ENCODE measurements at regions not wholly inside any gene's neighbourhood (a gene's known extent, or its start where the extent isn't known, plus 50 kb on each side); places are given as distances from the start of the nearest gene placed in this dataset.

GRCh38 chr4:155434904-155435303 is 58.1 kb upstream of the MAP9 start:
- H3K36me3 ChIP-seq: no peaks in the 10 kb centered on the region
- no peaks in the 10 kb centered on the region for H3K27me3 ChIP-seq
- no peaks in the 10 kb centered on the region for H3K4me1 ChIP-seq
- no peak overlapping the region for H3K27ac ChIP-seq
- H3K9me3 ChIP-seq: no peaks in the 10 kb centered on the region
- no peak overlapping the region for H3K4me3 ChIP-seq
- no peak overlapping the region for H3K9ac ChIP-seq
- no peak for TF ChIP-seq Cebpa-rat (IDR thresholded peaks at IDR 0.05)
- no peaks in the 10 kb centered on the region for H4K20me1 ChIP-seq
- H3K4me2 ChIP-seq: no peak overlapping the region

- H3K9me3 ChIP-seq: no peaks in the 10 kb centered on the region
- H3K27me3 ChIP-seq: no peaks in the 10 kb centered on the region
- no peaks in the 10 kb centered on the region for H3K4me1 ChIP-seq
- H3K9ac ChIP-seq: no peak overlapping the region
- no peak overlapping the region for H3K4me3 ChIP-seq
- H3K4me2 ChIP-seq: no peak overlapping the region
- no peak overlapping the region for H3K27ac ChIP-seq
- no peak for TF ChIP-seq Cebpa-rat (IDR thresholded peaks at IDR 0.05)
- no peaks in the 10 kb centered on the region for H4K20me1 ChIP-seq
- no peaks in the 10 kb centered on the region for H3K36me3 ChIP-seq
These were observed 57.6 kb upstream of the MAP9 start for GRCh38 chr4:155434366-155434765.

- Histone ChIP-seq H4K20me1 (no peaks in the 10 kb centered on the region), H3K9ac (no peak overlapping the region), H3K4me1 (no peaks in the 10 kb centered on the region), H3K4me3 (no peak overlapping the region), H3K9me3 (no peaks in the 10 kb centered on the region), H3K4me2 (no peak overlapping the region), H3K36me3 (no peaks in the 10 kb centered on the region), H3K27ac (no peak overlapping the region), H3K27me3 (no peaks in the 10 kb centered on the region)
- TF ChIP-seq Cebpa-rat (IDR thresholded peaks at IDR 0.05): no peak
These were observed 57.0 kb upstream of the MAP9 start for GRCh38 chr4:155433636-155434360.

GRCh38 chr4:155430895-155431795 is 54.4 kb upstream of the MAP9 start:
- Histone ChIP-seq H3K4me2 (no peak overlapping the region), H3K27me3 (no peaks in the 10 kb centered on the region), H3K36me3 (peaks cover 3% of the 10 kb centered on the region; the same call in 1 of the 2 replicates), H4K20me1 (no peaks in the 10 kb centered on the region), H3K4me1 (0 out of 2 replicates have a peak, but pooled peaks cover 6% of the 10 kb centered on the region), H3K9me3 (peaks cover 23% of the 10 kb centered on the region), H3K4me3 (no peak overlapping the region), H3K9ac (no peak overlapping the region), H3K27ac (no peak overlapping the region)
- TF ChIP-seq Cebpa-rat (IDR thresholded peaks at IDR 0.05): no peak

- Histone ChIP-seq H4K20me1 (no peaks in the 10 kb centered on the region), H3K27ac (no peak overlapping the region), H3K4me2 (no peak overlapping the region), H3K36me3 (peaks cover 3% of the 10 kb centered on the region; the same call in 1 of the 2 replicates), H3K27me3 (no peaks in the 10 kb centered on the region), H3K9me3 (peaks cover 23% of the 10 kb centered on the region), H3K9ac (no peak overlapping the region), H3K4me3 (no peak overlapping the region), H3K4me1 (0 out of 2 replicates have a peak, but pooled peaks cover 11% of the 10 kb centered on the region)
- no peak for TF ChIP-seq Cebpa-rat (IDR thresholded peaks at IDR 0.05)
These were observed 51.4 kb upstream of the MAP9 start for GRCh38 chr4:155428128-155428527.

GRCh38 chr4:155426953-155427352 is 50.2 kb upstream of the MAP9 start:
- H4K20me1 ChIP-seq: no peaks in the 10 kb centered on the region
- H3K4me3 ChIP-seq: peak overlapping the region; percentile 34; the same call in 1 of the 2 replicates
- H3K4me1 ChIP-seq: 0 out of 2 replicates have a peak, but pooled peaks cover 11% of the 10 kb centered on the region
- H3K4me2 ChIP-seq: no peak overlapping the region
- H3K27ac ChIP-seq: no peak overlapping the region
- no peak for TF ChIP-seq Cebpa-rat (IDR thresholded peaks at IDR 0.05)
- peaks cover 3% of the 10 kb centered on the region; the same call in 1 of the 2 replicates for H3K36me3 ChIP-seq
- H3K27me3 ChIP-seq: no peaks in the 10 kb centered on the region
- H3K9ac ChIP-seq: no peak overlapping the region
- peaks cover 34% of the 10 kb centered on the region for H3K9me3 ChIP-seq

Measured in BLaER1 (cell line).